ENCODE measurements at regions not wholly inside any gene's neighbourhood (a gene's known extent, or its start where the extent isn't known, plus 50 kb on each side); places are given as distances from the start of the nearest gene placed in this dataset.

DNA sequence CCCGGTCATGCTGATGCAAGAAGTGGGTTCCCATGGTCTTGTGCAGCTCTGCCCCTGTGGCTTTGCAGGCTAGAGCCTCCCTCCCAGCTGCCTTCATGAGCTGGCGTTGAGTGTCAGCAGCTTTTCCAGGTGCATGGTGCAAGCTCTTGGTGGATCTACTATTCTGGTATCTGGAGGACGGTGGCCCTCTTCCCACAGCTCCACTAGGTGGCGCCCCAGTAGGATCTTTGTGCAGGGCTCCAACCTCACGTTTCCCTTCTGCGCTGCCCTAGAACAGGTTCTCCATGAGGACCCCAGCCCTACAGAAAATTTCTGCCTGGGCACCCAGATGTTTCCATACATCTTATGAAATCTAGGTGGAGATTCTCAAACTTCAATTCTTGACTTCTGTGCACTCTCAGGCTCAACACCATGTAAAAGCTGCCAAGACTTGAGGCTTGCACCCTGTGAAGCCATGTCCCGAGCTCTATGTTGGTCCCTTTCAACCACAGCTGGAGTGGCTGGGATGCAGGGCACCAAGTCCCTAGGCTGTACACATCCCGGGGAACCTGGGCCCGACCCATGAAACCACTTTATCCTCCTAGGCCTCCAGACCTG, 238.4 kb upstream of the MDFIC2 start:
- 43 to 51% methylated on average over 9 of the region's 9 CpGs for WGBS, 2 donors
- Histone ChIP-seq H3K27me3 (no peaks in the 10 kb centered on the region), H3K4me3 (no peak overlapping the region), H3K4me1 (peaks cover 0 to 1% (median under 1%) of the 10 kb centered on the region in 4 donors), H3K27ac (no peak overlapping the region), H3K36me3 (no peaks in the 10 kb centered on the region), H3K9me3 (no peaks in the 10 kb centered on the region)
- TF ChIP-seq POLR2A (IDR thresholded peaks at IDR 0.05) (no peak), CTCF (IDR thresholded peaks at IDR 0.05) (peak; percentile 18 to 74 (median 54))
- DNase-seq: peak; percentile 71
- intact Hi-C loops (cut with DNase I): no loop called here

DNA sequence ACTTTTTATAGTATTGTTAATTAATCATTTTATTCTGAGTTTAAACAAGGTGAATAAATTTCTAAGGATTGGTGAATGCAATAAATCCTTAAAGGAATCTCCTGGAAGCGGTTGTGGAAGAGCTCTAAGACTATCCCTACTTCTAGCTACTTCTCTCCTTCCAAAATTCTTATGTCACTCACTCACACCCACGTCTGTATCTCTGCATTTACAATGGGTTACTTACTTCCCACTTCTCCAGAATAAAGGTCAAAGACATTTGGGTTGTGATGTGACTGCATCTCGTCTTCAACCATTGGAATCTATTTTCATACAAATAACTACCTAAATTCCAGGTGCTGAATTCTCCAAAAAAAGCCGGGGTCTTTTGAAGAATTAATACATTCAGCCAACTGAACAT, 234.2 kb upstream of the MDFIC2 start:
- 58 to 74% methylated on average over 4 of the region's 4 CpGs for WGBS, 2 donors
- intact Hi-C loops (cut with DNase I): loop anchor here (5.0 kb wide), 1 partner anchor 1041 kb away; no protein-coding TSS in a partner anchor
- DNase-seq: no peak

GRCh38 chr3:70543493-70543892, 231.1 kb upstream of the MDFIC2 start:
- TF ChIP-seq CTCF (IDR thresholded peaks at IDR 0.05) (no peak), POLR2A (IDR thresholded peaks at IDR 0.05) (no peak), POLR2AphosphoS5 (IDR thresholded peaks at IDR 0.05) (no peak), EP300 (IDR thresholded peaks at IDR 0.05) (no peak)
- no peak overlapping the region for H3K27ac ChIP-seq
- no peaks in the 10 kb centered on the region for H3K9me3 ChIP-seq
- WGBS, 2 donors: 93 to 94% methylated on average over 2 of the region's 2 CpGs
- intact Hi-C loops (cut with DNase I): no loop called here
- DNase-seq: no peak
- no peak overlapping the region for H3K4me3 ChIP-seq
- peaks cover 0 to 9% (median 2%) of the 10 kb centered on the region in 4 donors for H3K4me1 ChIP-seq
- H3K27me3 ChIP-seq: no peaks in the 10 kb centered on the region
- H3K36me3 ChIP-seq: no peaks in the 10 kb centered on the region

More for the DNA sequence above, 234.2 kb upstream of the MDFIC2 start:
- TF ChIP-seq POLR2AphosphoS5 (IDR thresholded peaks at IDR 0.05) (no peak), POLR2A (IDR thresholded peaks at IDR 0.05) (no peak), EP300 (IDR thresholded peaks at IDR 0.05) (no peak), CTCF (IDR thresholded peaks at IDR 0.05) (no peak)
- Histone ChIP-seq H3K27me3 (no peaks in the 10 kb centered on the region), H3K9me3 (no peaks in the 10 kb centered on the region), H3K36me3 (no peaks in the 10 kb centered on the region), H3K27ac (no peak overlapping the region), H3K4me1 (peaks cover 0 to 9% (median 2%) of the 10 kb centered on the region in 4 donors), H3K4me3 (no peak overlapping the region)

GRCh38 chr3:70539908-70540307, 227.5 kb upstream of the MDFIC2 start:
- no peak overlapping the region for H3K4me3 ChIP-seq
- 95 to 98% methylated on average over 2 of the region's 2 CpGs for WGBS, 2 donors
- intact Hi-C loops (cut with DNase I): no loop called here
- H3K36me3 ChIP-seq: no peaks in the 10 kb centered on the region
- no peak for DNase-seq
- H3K9me3 ChIP-seq: no peaks in the 10 kb centered on the region
- no peak overlapping the region for H3K27ac ChIP-seq
- TF ChIP-seq EP300 (IDR thresholded peaks at IDR 0.05): no peak
- TF ChIP-seq POLR2A (IDR thresholded peaks at IDR 0.05): no peak
- TF ChIP-seq POLR2AphosphoS5 (IDR thresholded peaks at IDR 0.05): no peak
- no peak for TF ChIP-seq CTCF (IDR thresholded peaks at IDR 0.05)
- H3K27me3 ChIP-seq: no peaks in the 10 kb centered on the region
- H3K4me1 ChIP-seq: no peaks in the 10 kb centered on the region

GRCh38 chr3:70532806-70533205, 220.4 kb upstream of the MDFIC2 start:
- no peak for TF ChIP-seq POLR2AphosphoS5 (IDR thresholded peaks at IDR 0.05)
- TF ChIP-seq EP300 (IDR thresholded peaks at IDR 0.05): no peak
- no peak for TF ChIP-seq POLR2A (IDR thresholded peaks at IDR 0.05)
- no peak for TF ChIP-seq CTCF (IDR thresholded peaks at IDR 0.05)
- DNase-seq: no peak
- WGBS, 2 donors: 63 to 76% methylated on average over 2 of the region's 2 CpGs
- Histone ChIP-seq H3K27me3 (no peaks in the 10 kb centered on the region), H3K4me3 (no peak overlapping the region), H3K9me3 (no peaks in the 10 kb centered on the region), H3K36me3 (no peaks in the 10 kb centered on the region), H3K4me1 (peaks cover 0 to 12% (median 4%) of the 10 kb centered on the region in 4 donors), H3K27ac (no peak overlapping the region)
- intact Hi-C loops (cut with DNase I): loop anchor here (5.0 kb wide), 3 partner anchors 769 to 1069 kb away; no protein-coding TSS in a partner anchor

All from sigmoid colon (tissue), 6 donors.